ENCODE measurements at regions not wholly inside any gene's neighbourhood (a gene's known extent, or its start where the extent isn't known, plus 50 kb on each side); places are given as distances from the start of the nearest gene placed in this dataset.

- Histone ChIP-seq H2AFZ (ENCODE audit: low read depth, low read length) (no peak overlapping the region), H3K4me2 (ENCODE audit: low read length) (no peak overlapping the region)
- TF ChIP-seq EP300 (conservative IDR thresholded peaks at IDR 0.05; ENCODE audit: poor library complexity, severe bottlenecking) = no peak
- TF ChIP-seq SMC3 (conservative IDR thresholded peaks at IDR 0.05; ENCODE audit: poor library complexity) = no peak
- no peak for TF ChIP-seq CTCF (IDR thresholded peaks at IDR 0.05; ENCODE audit: poor library complexity, severe bottlenecking)
- no peak for TF ChIP-seq EZH2 (IDR thresholded peaks at IDR 0.05; ENCODE audit: borderline replicate concordance, insufficient read depth, low read length, poor library complexity, severe bottlenecking)
- no peak for TF ChIP-seq REST (IDR thresholded peaks at IDR 0.05; ENCODE audit: borderline replicate concordance)
- TF ChIP-seq TAF1 (IDR thresholded peaks at IDR 0.05; ENCODE audit: low read depth) = no peak
- no peak for TF ChIP-seq RAD21 (conservative IDR thresholded peaks at IDR 0.05)
- TF ChIP-seq MXI1 (conservative IDR thresholded peaks at IDR 0.05; ENCODE audit: poor library complexity, severe bottlenecking) = no peak
- no peak for TF ChIP-seq POLR2AphosphoS5 (IDR thresholded peaks at IDR 0.05)
Measured at GRCh38 chr13:83221813-83222241, 660.4 kb downstream of the SLITRK1 start.

GRCh38 chr13:83221256-83221655 is 661.0 kb downstream of the SLITRK1 start:
- no peak overlapping the region for H3K27ac ChIP-seq (ENCODE audit: low read length)

More at GRCh38 chr13:83221813-83222241, 660.4 kb downstream of the SLITRK1 start:
- H3K9me2 ChIP-seq (ENCODE audit: insufficient read depth, low read length) = no peaks in the 10 kb centered on the region
- no peak overlapping the region for H3K9ac ChIP-seq (ENCODE audit: low read length)
- H3F3A ChIP-seq (ENCODE audit: insufficient read depth, low read length, poor library complexity, severe bottlenecking) = no peaks in the 10 kb centered on the region
- no peaks in the 10 kb centered on the region for H3K27me3 ChIP-seq (ENCODE audit: insufficient read depth, low read depth, low read length)
- H3K4me3 ChIP-seq (ENCODE audit: low read length) = no peak overlapping the region
- no peaks in the 10 kb centered on the region for H3K9me3 ChIP-seq (ENCODE audit: low read length)
- no peaks in the 10 kb centered on the region for H4K20me1 ChIP-seq (ENCODE audit: insufficient read depth)
- no peak overlapping the region for H3K27ac ChIP-seq (ENCODE audit: low read length)
- H3K36me3 ChIP-seq (ENCODE audit: insufficient read depth, low read length) = no peaks in the 10 kb centered on the region
- no peaks in the 10 kb centered on the region for H3K79me2 ChIP-seq (replicated peaks; ENCODE audit: insufficient read depth, low read length)

More at GRCh38 chr13:83221256-83221655, 661.0 kb downstream of the SLITRK1 start:
- no peak overlapping the region for H3K9ac ChIP-seq (ENCODE audit: low read length)
- H3K4me3 ChIP-seq (ENCODE audit: low read length) = no peak overlapping the region
- TF ChIP-seq EZH2 (IDR thresholded peaks at IDR 0.05; ENCODE audit: borderline replicate concordance, insufficient read depth, low read length, poor library complexity, severe bottlenecking) = no peak
- no peak for TF ChIP-seq REST (IDR thresholded peaks at IDR 0.05; ENCODE audit: borderline replicate concordance)
- TF ChIP-seq POLR2AphosphoS5 (IDR thresholded peaks at IDR 0.05) = no peak
- TF ChIP-seq CTCF (IDR thresholded peaks at IDR 0.05; ENCODE audit: poor library complexity, severe bottlenecking) = no peak
- no peak for TF ChIP-seq SMC3 (conservative IDR thresholded peaks at IDR 0.05; ENCODE audit: poor library complexity)
- no peak for TF ChIP-seq EP300 (conservative IDR thresholded peaks at IDR 0.05; ENCODE audit: poor library complexity, severe bottlenecking)
- TF ChIP-seq RAD21 (conservative IDR thresholded peaks at IDR 0.05) = no peak
- TF ChIP-seq MXI1 (conservative IDR thresholded peaks at IDR 0.05; ENCODE audit: poor library complexity, severe bottlenecking) = no peak
- no peak for TF ChIP-seq TAF1 (IDR thresholded peaks at IDR 0.05; ENCODE audit: low read depth)
- no peaks in the 10 kb centered on the region for H3K27me3 ChIP-seq (ENCODE audit: insufficient read depth, low read depth, low read length)
- no peaks in the 10 kb centered on the region for H3K9me3 ChIP-seq (ENCODE audit: low read length)
- H3K4me2 ChIP-seq (ENCODE audit: low read length) = no peak overlapping the region
- H4K20me1 ChIP-seq (ENCODE audit: insufficient read depth) = no peaks in the 10 kb centered on the region
- no peaks in the 10 kb centered on the region for H3K9me2 ChIP-seq (ENCODE audit: insufficient read depth, low read length)
- no peaks in the 10 kb centered on the region for H3K79me2 ChIP-seq (replicated peaks; ENCODE audit: insufficient read depth, low read length)
- H3F3A ChIP-seq (ENCODE audit: insufficient read depth, low read length, poor library complexity, severe bottlenecking) = no peaks in the 10 kb centered on the region
- no peaks in the 10 kb centered on the region for H3K36me3 ChIP-seq (ENCODE audit: insufficient read depth, low read length)
- H2AFZ ChIP-seq (ENCODE audit: low read depth, low read length) = no peak overlapping the region
